ENCODE measurements at regions not wholly inside any gene's neighbourhood (a gene's known extent, or its start where the extent isn't known, plus 50 kb on each side); places are given as distances from the start of the nearest gene placed in this dataset.

DNA sequence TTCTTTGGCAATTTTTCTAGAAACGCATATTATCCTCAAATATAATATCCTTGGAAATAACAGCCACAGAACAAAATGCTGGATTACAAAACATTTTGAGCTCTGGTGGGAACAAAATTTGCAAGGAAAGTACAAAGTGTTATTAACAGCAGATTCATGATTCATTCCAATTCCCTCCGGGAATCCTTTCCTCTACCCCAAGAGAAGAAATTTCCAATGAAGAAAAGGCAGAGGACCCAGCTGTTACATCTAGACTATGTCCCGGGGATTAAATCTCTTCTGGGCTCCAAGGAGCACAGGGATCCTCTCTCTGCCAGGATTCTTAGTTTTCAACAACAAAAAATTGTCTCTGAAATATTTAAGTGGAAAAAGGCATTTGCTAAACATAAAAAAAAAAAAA, 51.6 kb upstream of the TMEFF2 start:
- Histone ChIP-seq H3K36me3 (no peaks in the 10 kb centered on the region), H3K4me3 (no peak overlapping the region), H3K27ac (no peak overlapping the region), H3K4me1 (peaks cover 0 to 6% (median 2%) of the 10 kb centered on the region in 4 donors), H3K27me3 (no peaks in the 10 kb centered on the region), H3K9me3 (no peaks in the 10 kb centered on the region)
- intact Hi-C loops (cut with DNase I; ENCODE audit: low total_unique reads): no loop called here
- TF ChIP-seq CTCF (IDR thresholded peaks at IDR 0.05): no peak
- DNase-seq: no peak

DNA sequence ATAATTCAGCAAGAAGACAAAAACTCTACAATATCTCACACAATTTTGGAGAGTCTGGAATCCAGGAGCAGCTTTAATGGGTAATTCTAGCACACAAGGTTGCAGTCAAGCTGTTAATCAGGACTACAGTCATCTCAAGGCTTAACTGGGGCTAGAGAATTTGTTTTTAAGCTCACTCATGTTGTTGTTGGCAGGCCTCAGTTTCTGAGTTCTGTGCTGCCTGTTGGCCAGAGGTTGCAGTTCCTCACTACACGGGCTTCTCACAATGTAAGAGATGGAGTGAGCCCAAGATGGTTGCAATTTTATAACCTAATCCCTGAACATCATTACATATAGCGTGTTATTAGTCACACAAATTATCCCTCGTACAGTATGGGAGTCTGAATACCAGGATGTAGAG, 50.6 kb upstream of the TMEFF2 start:
- peak in 1 of 2 donors; percentile 25 for DNase-seq
- no peaks in the 10 kb centered on the region for H3K9me3 ChIP-seq

More for the DNA sequence above, 50.6 kb upstream of the TMEFF2 start:
- Histone ChIP-seq H3K4me1 (peaks cover 0 to 6% (median 2%) of the 10 kb centered on the region in 4 donors), H3K27me3 (no peaks in the 10 kb centered on the region), H3K4me3 (no peak overlapping the region), H3K36me3 (no peaks in the 10 kb centered on the region), H3K27ac (no peak overlapping the region)
- TF ChIP-seq CTCF (IDR thresholded peaks at IDR 0.05): no peak
- intact Hi-C loops (cut with DNase I; ENCODE audit: low total_unique reads): no loop called here

All from tibial artery (tissue), 4 donors.